ENCODE measurements at regions not wholly inside any gene's neighbourhood (a gene's known extent, or its start where the extent isn't known, plus 50 kb on each side); places are given as distances from the start of the nearest gene placed in this dataset.

DNA sequence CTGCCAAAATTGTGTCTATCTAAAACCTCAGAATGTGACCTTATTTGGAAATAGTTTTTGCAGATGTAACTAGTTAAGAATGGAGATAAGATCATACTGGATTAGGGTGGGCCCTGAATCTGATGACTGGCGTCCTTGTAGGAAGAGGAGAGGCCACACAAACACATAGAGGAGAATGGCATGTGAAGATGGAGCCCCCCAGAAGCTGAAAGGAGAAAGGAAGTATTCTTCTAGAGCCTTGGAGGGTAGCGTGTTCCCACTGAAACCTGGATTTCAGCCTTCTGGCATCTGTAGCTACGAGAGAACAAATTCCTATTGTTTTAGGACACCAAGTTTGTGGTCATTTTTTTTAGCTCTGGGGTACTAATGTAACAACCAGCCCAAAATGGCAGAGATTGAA, 423.0 kb upstream of the TPM1 start:
- DNase-seq = no peak

DNA sequence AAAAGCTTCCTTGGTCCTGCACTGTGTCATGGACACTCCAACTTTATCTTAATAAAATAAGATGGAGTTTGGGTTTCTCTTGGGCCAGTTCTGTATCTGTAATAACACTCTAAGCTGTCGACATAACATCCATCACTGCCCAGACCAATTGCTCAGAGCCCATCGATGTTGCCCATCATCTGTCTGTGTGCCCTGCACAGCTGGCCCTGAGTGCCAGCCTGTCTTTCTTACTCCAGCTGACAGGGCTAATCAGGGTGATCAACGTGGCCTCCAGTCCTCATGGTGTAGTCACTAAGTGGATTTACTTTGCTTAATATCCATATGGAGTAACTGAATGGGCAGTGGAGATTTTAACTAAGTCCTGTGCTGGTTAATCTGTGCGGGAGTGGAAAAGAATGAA, 419.8 kb upstream of the TPM1 start:
- DNase-seq = no peak

DNA sequence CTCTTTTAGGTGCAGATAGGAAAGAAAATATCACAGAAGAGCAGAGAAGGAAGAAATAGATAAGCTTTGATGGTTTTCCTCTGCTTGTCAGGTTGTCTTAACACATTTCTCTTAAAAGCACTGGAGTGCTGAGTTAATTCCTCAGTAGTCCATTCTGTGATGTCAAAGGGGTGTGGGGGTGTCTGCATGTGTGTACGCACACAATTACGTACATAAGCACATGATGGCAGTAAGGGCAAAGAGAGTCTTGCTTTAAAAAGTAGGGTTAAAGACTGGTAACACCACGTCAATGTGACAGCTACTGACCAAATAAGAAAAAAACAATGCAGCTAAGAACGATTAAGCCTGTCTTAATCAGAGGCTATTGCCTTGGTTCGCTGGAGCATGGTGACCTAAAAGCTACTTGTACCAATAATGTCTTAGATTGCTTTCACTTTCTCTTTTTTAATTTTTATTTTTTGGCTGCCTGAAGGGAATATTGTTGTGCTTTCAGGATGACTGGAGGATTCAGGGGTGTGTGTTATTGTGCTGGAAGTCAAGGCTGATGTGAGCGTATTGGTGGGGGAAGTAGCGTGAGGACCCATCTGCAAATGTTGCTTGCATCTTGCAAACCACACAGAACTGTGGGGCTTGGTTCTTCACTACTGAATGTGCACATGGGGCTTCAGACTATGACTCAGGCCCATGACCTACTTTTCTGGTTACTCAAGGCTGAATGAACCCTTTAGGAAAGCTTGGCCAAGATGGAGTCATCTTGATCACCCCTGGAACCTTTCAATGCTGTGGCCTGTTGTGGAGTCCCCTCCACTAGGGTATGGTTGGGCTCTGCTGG, 417.8 kb upstream of the TPM1 start:
- DNase-seq = no peak

DNA sequence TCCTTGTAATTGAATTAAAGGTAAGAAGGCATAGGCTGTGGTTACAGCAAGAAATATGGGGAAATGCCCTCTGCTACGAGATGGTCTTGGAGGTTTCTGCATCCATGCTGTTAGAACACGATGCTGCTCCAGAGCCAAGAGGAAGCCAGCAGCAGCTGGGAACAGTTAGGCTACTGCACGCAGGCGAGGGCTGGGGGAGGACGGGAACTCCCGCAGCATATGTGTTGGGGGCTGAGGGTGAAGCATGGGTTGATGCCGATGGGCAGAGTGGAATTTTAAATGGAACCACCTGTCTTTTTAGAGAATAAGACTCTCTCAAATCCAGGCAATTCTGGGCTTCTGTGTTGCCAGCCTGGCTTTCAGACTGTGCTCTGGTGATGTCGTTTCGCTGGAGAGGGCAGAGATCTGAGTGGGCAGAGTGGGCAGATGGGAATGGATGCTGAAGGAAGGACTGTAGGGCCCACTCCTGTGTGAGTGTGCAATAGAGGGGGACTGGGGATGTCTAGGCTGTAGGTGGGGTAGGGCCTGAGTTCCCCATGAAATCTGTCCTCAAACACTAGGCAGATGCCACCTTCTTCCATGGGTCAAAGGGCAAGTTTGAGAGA, 417.0 kb upstream of the TPM1 start:
- no peak for DNase-seq

DNA sequence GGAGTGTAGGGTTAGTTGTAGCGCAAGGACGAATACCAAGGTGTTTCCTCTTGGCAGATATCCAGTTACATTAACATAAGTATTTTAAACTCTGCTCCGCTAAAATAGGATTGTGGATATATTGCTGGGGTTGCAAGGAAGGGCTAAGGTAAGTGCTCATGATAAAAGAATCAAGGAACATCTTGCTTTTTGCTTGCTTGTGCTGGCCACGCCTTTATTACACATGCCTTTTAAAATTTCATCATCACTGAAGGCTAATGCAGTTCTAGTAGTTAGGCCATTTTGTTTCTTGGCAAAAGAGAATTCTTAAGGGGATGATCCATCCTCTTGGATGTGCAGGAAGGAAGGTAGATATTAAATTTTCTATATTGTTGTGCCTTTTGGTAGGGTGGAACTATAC, 415.6 kb upstream of the TPM1 start:
- DNase-seq = no peak

DNA sequence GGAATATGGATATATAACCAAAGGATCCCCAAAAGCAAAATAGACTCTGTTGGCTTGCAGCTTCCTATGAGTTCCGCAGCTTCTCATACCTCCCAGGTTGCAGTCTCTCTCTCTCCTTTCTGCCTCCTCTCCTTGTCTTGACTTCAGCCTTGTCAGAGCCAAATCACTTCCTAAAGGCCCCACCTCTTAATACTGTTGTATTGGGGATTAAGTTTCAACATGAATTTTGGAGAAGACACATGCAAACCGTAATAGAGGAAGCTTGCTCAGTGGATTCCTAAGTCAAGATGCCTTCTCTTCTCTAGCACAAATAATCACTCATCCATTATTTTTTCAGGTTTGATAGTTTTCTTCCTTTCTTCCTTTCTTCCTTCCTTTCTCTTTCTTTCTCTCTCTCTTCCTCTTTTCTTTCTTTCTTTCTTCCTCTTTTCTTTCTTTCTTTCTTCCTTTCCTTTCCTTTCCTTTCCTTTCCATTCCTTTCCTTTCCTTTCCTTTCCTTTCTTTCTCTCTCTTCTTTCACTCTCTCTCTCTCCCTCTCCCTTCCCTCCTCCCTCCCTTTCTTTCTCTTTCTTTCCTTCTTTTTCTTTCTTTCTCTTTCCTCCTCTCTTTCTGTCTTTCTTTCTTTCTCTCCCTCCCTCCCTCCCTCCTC, 411.3 kb upstream of the TPM1 start:
- no peak for DNase-seq

DNA sequence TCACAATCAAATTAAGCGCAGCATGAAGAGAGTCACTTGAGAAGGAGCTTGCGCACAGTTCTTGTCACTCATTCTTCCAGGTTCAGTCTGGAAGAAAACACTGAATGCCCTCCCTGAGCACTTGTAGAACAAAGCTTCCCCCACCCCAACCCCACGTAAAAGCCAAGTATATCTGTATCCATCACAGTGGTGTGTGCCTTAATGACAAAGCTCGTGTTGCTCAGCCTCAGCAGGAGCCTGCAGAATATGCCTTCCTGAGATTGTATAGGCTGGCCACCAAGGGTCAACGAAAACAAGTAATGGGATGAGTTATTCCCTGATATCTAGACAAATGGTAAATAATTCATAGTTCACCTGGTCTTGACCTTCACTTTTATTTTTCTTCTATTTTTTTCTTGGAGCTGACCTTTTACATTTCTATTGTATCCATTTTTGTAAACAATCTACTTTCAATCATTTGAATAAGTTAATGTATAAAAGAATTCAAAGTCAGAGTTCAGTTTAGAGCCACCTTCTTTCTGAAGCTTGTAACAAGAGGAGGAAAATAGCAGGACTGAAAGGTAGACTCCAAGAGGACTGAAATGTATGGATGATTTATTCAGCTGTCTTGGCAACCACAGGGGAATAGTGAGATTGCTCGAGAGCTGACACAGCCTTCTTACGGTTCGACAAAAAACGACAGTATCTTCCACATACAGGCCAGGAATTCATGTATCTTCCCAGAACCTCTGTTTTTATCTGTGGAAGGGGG, 405.5 kb upstream of the TPM1 start:
- no peak for DNase-seq

DNA sequence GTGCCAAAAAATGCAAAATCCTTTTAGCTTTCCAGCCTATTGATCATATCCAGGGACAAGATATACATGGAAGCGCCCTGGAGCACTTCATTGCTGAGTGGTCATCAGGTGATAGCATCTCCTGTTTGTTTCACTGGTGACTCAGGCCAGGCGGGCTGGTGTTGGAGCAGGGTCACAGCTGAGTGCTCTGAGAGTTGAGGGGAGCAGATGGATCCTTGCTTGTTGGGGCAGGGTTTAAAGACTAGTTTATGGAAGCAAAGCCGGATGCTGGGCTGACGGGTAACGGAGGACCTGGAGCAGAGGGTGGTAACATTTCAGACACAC, 405.0 kb upstream of the TPM1 start:
- DNase-seq = no peak

DNA sequence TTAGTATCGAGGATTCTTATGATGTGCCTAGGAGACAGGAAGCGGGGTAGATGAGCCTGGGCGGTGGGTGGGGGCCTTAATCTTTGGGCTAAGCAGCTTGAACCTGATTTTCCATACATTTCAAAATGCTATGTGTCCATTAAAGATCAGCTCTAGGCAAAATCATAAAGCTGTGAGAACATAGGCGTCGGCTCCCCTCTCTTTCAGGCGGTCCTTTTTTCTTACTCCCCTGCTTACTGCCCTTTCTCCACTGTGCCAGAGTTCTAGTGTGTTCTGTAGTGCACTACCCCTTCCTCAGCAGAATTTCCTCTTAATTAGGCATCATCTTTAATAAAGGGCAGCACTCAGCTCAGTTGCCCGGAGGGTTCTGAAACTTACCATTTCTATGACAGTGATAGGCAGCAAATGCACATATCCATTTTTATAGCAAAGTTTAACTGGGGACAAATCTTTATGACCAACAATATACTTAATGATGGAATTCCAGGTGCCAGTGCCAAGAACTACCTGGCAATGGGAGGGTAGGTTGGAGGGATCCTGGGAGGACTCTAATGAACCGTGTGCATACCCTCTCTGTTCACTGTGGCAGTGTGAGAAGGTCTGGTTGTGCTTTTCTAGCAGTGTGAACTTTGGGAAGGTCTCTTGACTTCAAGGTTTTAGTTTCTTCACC, 404.5 kb upstream of the TPM1 start:
- no peak for DNase-seq

DNA sequence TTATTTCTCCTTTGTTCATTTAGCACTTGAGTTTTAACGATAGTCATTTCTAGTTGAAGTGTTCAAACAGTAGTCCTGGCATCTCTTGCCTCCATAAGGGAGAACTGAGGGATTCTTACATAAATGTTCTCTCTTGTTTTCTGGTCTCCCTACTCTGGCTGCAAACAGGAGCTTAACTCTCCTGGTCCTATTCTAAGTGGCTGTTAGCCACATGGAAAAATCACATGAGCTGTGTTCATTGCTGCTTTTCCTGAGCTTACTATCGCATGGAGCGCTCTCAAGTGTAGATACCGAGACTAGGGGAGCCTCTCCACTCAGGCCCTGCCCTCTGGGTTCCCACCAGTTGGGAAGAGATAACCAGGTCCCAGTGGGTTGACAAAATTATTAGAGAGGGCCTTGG, 403.1 kb upstream of the TPM1 start:
- no peak for DNase-seq

DNA sequence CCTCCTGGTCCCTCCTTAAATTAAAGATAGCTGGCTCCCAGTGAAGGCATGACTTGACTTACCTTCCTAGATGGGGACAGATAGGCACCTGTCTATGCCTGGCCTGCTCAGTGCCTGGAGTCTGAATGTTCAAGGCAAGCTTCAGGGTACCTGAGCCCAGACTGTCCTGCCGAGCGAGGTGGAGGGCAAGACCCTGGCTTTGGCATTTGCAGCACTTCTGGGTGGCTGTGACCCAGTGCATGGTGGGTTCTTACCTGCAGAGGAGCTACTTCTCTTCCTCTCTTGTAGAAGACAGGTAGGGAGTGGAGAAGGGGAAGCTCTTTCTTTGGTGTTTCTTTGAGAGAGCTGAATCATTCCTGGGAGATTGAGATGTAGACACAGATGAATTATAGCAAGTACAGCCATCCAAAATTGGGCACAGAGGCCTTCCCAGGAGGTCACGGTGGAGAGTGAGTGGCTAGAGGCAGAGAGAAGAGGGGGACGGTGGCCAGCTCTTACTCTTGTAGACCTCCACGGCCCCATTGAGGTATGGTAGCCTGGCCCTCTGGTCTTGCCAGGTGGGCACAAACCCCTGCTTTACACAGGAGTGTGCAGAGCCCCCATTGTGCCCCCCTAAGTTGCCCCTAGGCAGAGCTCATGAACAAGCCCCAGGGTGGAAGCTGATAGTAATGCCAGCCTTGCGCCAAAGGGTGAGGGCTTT, 402.5 kb upstream of the TPM1 start:
- no peak for DNase-seq

DNA sequence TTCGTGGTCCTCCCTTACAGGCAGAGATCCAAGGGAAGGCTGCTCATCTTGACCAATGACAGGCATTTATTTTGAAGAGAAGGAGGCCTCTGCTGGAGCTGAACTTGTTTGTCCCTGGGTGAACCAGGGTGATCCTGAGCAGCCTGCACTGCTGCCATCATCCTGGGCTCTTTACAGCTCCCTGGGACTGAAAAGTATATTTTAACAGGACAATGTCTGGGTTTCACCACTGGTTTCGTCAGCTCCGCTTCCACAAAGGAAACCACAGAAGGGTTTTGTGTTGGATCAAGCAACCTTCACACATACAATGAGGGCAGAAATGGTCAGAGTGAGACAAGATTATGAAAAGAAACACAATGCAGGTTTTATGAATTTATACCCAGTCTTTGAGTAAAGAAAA, 400.7 kb upstream of the TPM1 start:
- DNase-seq = no peak

DNA sequence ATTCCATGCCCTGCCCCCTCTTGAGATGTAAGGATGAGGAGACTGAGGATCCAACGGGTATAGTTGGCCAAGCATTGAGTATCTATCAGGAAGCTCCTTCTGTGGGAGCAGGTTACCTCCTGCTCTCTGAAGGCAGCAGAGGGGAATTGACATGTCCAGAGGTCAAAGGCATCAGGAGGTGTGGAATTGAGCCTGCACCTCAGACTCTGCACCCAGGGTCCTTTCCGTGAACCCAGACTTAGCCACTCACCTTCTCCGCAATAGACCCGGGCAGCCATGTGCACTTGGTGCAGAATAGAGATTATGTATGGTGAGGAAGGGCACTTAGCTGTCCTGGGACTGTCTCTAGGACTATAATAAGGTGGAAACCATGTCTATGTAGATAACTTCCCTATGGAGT, 399.0 kb upstream of the TPM1 start:
- DNase-seq = no peak

DNA sequence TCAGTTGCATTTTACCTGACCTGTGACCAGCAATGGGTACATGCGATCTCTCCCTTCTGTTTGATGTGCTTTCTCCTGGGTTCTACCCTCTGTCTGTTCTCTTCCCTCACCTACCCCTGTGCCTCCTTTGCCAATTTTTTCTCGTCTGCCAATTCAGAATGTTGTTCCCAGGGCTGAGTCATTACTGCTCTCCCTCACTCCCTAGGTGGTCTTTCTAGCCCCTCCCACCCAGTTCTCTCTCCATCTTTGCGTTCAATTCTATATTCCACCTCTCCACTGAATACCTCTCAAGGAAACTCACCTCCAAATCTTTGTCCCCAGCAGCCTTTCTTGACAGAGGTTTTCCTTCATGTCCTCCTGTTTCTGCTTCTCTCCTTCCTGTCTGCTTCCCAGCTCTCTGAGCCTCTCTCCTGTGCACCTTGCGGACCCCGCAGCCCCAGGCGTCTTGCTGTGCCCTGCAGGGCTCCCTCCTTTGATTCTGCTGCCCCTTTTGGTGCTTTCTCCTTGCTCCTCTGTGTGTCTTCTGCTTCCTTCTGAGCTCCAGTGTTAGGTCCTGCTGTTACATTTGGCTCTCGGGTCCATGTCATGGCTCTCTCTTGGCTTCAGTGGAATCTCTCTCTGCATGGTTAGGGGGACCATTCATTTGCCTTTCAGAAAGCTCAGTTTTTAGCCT, 398.2 kb upstream of the TPM1 start:
- DNase-seq = no peak

DNA sequence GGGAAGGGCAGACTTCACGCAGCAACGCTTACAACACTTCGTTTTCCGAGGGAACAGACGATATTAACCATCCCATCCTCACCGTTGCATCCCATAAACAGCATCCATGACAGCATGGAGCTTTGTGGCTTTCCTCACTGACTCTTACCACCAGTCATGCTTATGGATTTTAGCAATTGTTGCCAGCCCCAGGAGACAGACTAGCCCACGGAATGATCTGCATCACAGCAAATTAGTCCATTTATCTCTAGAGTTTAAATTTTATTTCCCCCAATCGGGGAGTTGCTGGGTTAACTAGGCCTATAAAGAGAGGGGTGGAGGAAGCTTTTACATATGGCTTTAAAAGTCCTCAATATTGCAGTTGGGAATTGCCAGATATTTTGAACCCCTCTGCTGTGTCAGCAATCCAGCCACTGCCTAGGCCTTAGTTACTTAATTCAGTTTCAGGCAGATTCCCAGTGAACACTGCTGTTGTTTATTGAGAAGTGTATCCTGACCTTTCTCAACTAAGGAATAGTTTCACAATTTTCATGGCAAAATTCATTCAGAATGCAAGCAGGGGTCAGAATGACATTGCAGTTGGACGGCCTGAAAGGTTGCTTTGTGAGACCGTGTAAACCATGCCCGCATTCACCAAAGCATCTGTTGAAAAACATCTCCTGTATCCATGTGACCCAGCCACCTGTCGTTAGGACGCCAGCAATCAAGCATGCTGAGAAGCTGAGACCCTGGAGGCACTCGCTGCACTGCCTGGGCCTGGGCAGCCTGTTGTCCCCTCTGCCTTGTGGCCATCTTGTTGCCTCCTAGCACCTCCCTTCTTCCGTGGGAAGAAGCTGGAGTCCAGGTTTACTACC, 397.4 kb upstream of the TPM1 start:
- DNase-seq = no peak

DNA sequence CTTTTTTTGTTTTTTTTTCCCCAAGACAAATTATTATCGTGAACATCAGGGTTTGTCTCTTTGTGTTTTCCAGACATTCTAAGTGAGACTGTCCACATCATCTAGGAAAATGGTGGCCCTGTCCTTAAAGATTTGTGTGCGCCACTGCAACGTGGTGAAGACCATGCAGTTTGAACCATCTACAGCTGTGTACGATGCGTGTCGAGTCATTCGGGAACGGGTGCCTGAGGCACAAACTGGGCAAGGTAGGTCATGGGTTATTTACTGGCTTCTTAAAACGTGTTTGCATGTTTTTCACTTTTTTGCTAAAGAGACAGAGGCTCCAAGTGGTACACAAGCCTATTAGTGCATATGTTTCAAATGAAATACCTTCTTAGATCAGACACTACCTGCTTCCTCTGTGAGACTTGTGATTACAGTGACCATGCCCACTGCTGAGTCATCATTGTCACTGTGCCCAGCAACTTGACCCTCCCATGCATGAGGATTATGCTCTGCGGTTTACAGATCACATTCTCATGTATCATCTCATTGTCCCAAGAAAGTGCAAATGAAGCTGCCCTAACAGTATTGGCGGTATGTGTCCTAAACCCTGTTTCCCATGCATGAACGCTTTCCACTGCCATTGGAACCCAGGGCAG, 395.2 kb upstream of the TPM1 start:
- no peak for DNase-seq

DNA sequence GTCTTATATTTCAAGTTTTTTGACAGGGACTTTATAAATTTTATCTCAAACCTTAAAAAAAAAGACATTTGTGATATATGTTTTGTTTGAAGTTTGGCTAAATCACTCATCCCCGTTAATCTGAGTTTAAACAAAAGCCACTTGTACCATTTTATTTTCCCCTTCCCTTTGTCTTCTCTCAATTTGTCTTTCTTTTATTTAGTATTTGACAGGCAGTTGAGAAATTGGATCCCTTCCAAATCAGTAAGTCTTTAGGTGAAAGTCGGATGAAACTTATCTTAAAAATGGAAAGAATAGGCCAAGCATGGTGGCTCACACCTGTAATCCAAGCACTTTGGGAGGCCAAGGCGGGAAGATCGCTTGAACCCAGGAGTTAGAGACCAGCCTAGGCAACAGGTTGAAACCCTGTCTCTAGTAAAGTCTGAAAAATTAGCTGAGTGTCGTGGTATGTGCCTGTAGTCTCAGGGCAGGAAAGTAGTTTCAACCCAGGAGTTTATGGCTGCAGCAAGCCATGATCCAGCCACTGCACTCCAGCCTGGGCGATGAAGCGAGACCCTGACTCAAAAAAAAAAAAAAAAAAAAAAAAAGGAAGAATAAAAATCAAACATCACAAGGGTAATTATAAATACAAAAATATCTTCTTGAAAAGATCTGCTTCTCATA, 394.6 kb upstream of the TPM1 start:
- DNase-seq = no peak

DNA sequence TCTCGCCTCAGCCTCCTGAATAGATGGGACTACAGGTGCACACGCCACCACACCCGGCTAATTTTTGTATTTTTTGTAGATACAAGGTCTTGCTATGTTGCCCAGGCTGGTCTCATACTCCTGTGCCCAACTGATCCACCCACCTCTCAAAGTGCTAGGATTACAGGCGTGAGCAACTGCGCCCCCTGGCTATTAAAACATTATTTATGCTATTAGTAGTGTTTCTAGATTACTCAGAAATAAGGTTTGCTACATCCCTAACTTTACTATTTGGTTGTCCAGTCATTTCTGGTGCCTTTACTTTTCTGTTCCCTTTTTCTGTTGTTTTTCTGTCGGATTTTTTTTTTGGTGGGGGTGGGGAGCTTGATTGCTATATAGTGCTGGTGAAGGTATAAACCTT, 393.6 kb upstream of the TPM1 start:
- DNase-seq = no peak

DNA sequence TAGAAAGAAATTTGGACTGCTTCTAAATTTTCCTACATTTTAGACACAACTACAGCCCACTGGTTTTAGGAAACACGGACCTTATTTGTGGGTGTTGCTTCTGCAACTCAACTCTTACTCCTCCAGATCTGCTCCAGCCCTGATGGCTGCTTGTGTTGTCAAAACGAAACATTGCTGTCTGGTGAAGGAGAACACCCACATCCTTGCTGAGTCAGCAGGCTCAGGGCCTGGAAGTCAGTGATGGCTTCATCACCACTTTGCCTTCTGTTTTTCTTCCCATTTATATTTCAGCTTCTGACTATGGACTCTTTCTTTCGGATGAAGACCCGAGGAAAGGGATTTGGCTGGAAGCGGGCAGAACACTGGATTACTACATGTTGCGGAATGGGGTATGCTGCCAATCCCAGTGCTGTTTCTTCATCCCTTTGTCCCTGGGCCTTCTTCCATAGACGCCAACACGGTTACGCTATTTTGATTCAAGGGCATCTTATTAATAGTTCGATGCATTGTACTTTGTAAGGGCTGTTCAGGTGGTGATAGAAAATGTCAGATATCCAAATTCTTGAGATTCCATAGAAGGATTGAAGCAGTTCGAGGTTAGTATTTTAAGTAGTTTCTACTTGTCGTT, 392.6 kb upstream of the TPM1 start:
- no peak for DNase-seq

All from activated naive CD4-positive, alpha-beta T cell treated with anti-CD3 and anti-CD28 coated beads, Interleukin-2, amount 50 U/mL, for 16 hours (primary cell).